GM21723 (cell line): ENCODE measurements at regions not wholly inside any gene's neighbourhood (a gene's known extent, or its start where the extent isn't known, plus 50 kb on each side); places are given as distances from the start of the nearest gene placed in this dataset.

ENCODE experiments used
- ATAC-seq: cut with Tn5 transposase; IDR thresholded peaks from one replicate; pipeline ENCODE4 v1.9.1; 2021; ENCODE audit warnings: mild to moderate bottlenecking, moderate library complexity; ENCODE audit not compliant: unreplicated experiment

- ATAC-seq: no peak
Measured at GRCh38 chr4:156656896-156657295, 314.7 kb downstream of the PDGFC start.

- no peak for ATAC-seq
Measured at GRCh38 chr4:156654410-156654809, 317.2 kb downstream of the PDGFC start.

- ATAC-seq: no peak
Measured at GRCh38 chr4:156643826-156644225, 327.8 kb downstream of the PDGFC start.

GRCh38 chr4:156642161-156642560, 329.4 kb downstream of the PDGFC start:
- no peak for ATAC-seq

GRCh38 chr4:156638925-156639605, 332.5 kb downstream of the PDGFC start:
- no peak for ATAC-seq

GRCh38 chr4:156638334-156638733, 333.3 kb downstream of the PDGFC start:
- ATAC-seq: no peak

- ATAC-seq: no peak
Measured at GRCh38 chr4:156636381-156636780, 335.2 kb downstream of the PDGFC start.

GRCh38 chr4:156635051-156635450, 336.5 kb downstream of the PDGFC start:
- no peak for ATAC-seq

- ATAC-seq: no peak
Measured at GRCh38 chr4:156634612-156635011, 337.0 kb downstream of the PDGFC start.

GRCh38 chr4:156633847-156634246, 337.8 kb downstream of the PDGFC start:
- ATAC-seq: no peak

- ATAC-seq: no peak
Measured at GRCh38 chr4:156628858-156629257, 342.7 kb downstream of the PDGFC start.

GRCh38 chr4:156623376-156623775, 348.2 kb downstream of the PDGFC start:
- no peak for ATAC-seq

- no peak for ATAC-seq
Measured at GRCh38 chr4:156620786-156621185, 350.8 kb downstream of the PDGFC start.

GRCh38 chr4:156619154-156619934, 352.3 kb downstream of the PDGFC start:
- ATAC-seq: no peak

GRCh38 chr4:156615066-156615531, 356.5 kb downstream of the PDGFC start:
- ATAC-seq: no peak

- no peak for ATAC-seq
Measured at GRCh38 chr4:156614536-156614935, 357.1 kb downstream of the PDGFC start.

- ATAC-seq: no peak
Measured at GRCh38 chr4:156609421-156609820, 362.2 kb downstream of the PDGFC start.

GRCh38 chr4:156608651-156609050, 362.9 kb downstream of the PDGFC start:
- ATAC-seq: no peak

GRCh38 chr4:156607478-156607857, 364.1 kb downstream of the PDGFC start:
- no peak for ATAC-seq

GRCh38 chr4:156606554-156607477, 364.8 kb downstream of the PDGFC start:
- no peak for ATAC-seq

GRCh38 chr4:156598138-156598681, 373.4 kb downstream of the PDGFC start:
- ATAC-seq: no peak
